ENCODE measurements at regions not wholly inside any gene's neighbourhood (a gene's known extent, or its start where the extent isn't known, plus 50 kb on each side); places are given as distances from the start of the nearest gene placed in this dataset.
A peak's percentile ranks its signal among the peaks of the same experiment; 100 is the strongest.

GRCh38 chr5:87916320-87916719, 352.3 kb downstream of the TMEM161B start:
- H3K27ac ChIP-seq (replicated peaks), result no peak overlapping the region
- TF ChIP-seq CTCF (IDR thresholded peaks at IDR 0.05; ENCODE audit: borderline replicate concordance), result no peak
- intact Hi-C loops (cut with micrococcal nuclease), result no loop called here

GRCh38 chr5:87912419-87912818, 356.2 kb downstream of the TMEM161B start:
- no peaks in the 10 kb centered on the region for H3K36me3 ChIP-seq
- H3K4me3 ChIP-seq, result no peak overlapping the region
- no peak for TF ChIP-seq CTCF (IDR thresholded peaks at IDR 0.05; ENCODE audit: borderline replicate concordance)
- H3K4me1 ChIP-seq, result no peaks in the 10 kb centered on the region
- intact Hi-C loops (cut with micrococcal nuclease), result no loop called here
- DNase-seq, result no peak
- H3K27ac ChIP-seq (replicated peaks), result no peak overlapping the region
- peaks cover 40% of the 10 kb centered on the region for H3K9me3 ChIP-seq (replicated peaks)
- H3K27me3 ChIP-seq (ENCODE audit: low read depth), result no peaks in the 10 kb centered on the region

More at GRCh38 chr5:87916320-87916719, 352.3 kb downstream of the TMEM161B start:
- Histone ChIP-seq H3K9me3 (replicated peaks) (peaks cover 61% of the 10 kb centered on the region), H3K27me3 (ENCODE audit: low read depth) (no peaks in the 10 kb centered on the region), H3K4me1 (no peaks in the 10 kb centered on the region), H3K36me3 (no peaks in the 10 kb centered on the region), H3K4me3 (no peak overlapping the region)
- no peak for DNase-seq

GRCh38 chr5:87909382-87909781, 359.3 kb downstream of the TMEM161B start:
- Histone ChIP-seq H3K4me1 (no peaks in the 10 kb centered on the region), H3K4me3 (no peak overlapping the region), H3K9me3 (replicated peaks) (peaks cover 19% of the 10 kb centered on the region), H3K36me3 (no peaks in the 10 kb centered on the region), H3K27ac (replicated peaks) (no peak overlapping the region), H3K27me3 (ENCODE audit: low read depth) (no peaks in the 10 kb centered on the region)
- TF ChIP-seq CTCF (IDR thresholded peaks at IDR 0.05; ENCODE audit: borderline replicate concordance), result no peak
- intact Hi-C loops (cut with micrococcal nuclease), result no loop called here
- DNase-seq, result no peak

- intact Hi-C loops (cut with micrococcal nuclease), result no loop called here
- no peaks in the 10 kb centered on the region for H3K4me1 ChIP-seq
- H3K4me3 ChIP-seq, result no peak overlapping the region
- no peaks in the 10 kb centered on the region for H3K27me3 ChIP-seq (ENCODE audit: low read depth)
- no peak for TF ChIP-seq CTCF (IDR thresholded peaks at IDR 0.05; ENCODE audit: borderline replicate concordance)
- no peak for DNase-seq
- H3K36me3 ChIP-seq, result no peaks in the 10 kb centered on the region
- H3K27ac ChIP-seq (replicated peaks), result no peak overlapping the region
- H3K9me3 ChIP-seq (replicated peaks), result no peaks in the 10 kb centered on the region
Observed at GRCh38 chr5:87906962-87907361, 361.7 kb downstream of the TMEM161B start.

GRCh38 chr5:87900419-87900818, 368.2 kb downstream of the TMEM161B start:
- no peak overlapping the region for H3K4me3 ChIP-seq
- H3K27ac ChIP-seq (replicated peaks), result peak overlapping the region; percentile 64
- TF ChIP-seq CTCF (IDR thresholded peaks at IDR 0.05; ENCODE audit: borderline replicate concordance), result no peak
- DNase-seq, result no peak
- intact Hi-C loops (cut with micrococcal nuclease), result no loop called here
- no peaks in the 10 kb centered on the region for H3K9me3 ChIP-seq (replicated peaks)
- H3K4me1 ChIP-seq, result peaks cover 23% of the 10 kb centered on the region
- H3K36me3 ChIP-seq, result no peaks in the 10 kb centered on the region
- H3K27me3 ChIP-seq (ENCODE audit: low read depth), result no peaks in the 10 kb centered on the region

GRCh38 chr5:87899721-87900131, 368.9 kb downstream of the TMEM161B start:
- no peak for TF ChIP-seq CTCF (IDR thresholded peaks at IDR 0.05; ENCODE audit: borderline replicate concordance)
- Histone ChIP-seq H3K36me3 (no peaks in the 10 kb centered on the region), H3K4me1 (peaks cover 23% of the 10 kb centered on the region), H3K27me3 (ENCODE audit: low read depth) (no peaks in the 10 kb centered on the region), H3K27ac (replicated peaks) (peak overlapping the region; percentile 64), H3K9me3 (replicated peaks) (no peaks in the 10 kb centered on the region), H3K4me3 (no peak overlapping the region)
- intact Hi-C loops (cut with micrococcal nuclease), result no loop called here
- DNase-seq, result peak; percentile 29

All from left ventricle myocardium inferior (tissue), 1 donor.